ENCODE measurements at regions not wholly inside any gene's neighbourhood (a gene's known extent, or its start where the extent isn't known, plus 50 kb on each side); places are given as distances from the start of the nearest gene placed in this dataset.

- TF ChIP-seq POLR2A (IDR thresholded peaks at IDR 0.05) (no peak), CTCF (IDR thresholded peaks at IDR 0.05) (no peak)
Measured at GRCh38 chr13:26989261-26989956, 182.2 kb downstream of the USP12 start.
